ENCODE measurements at regions not wholly inside any gene's neighbourhood (a gene's known extent, or its start where the extent isn't known, plus 50 kb on each side); places are given as distances from the start of the nearest gene placed in this dataset.

GRCh38 chr6:126820634-126821033 is 297.8 kb upstream of the RSPO3 start:
- no peak for TF ChIP-seq POLR2A (IDR thresholded peaks at IDR 0.05)
- no peak for TF ChIP-seq CTCF (IDR thresholded peaks at IDR 0.05 in 8 of 11, conservative IDR thresholded peaks at IDR 0.05 in 3 of 11)
- no peak for TF ChIP-seq POLR2AphosphoS5 (IDR thresholded peaks at IDR 0.05)

Measured in spleen (tissue), 7 donors.